Urinary bladder (tissue), 3 donors: ENCODE measurements at regions not wholly inside any gene's neighbourhood (a gene's known extent, or its start where the extent isn't known, plus 50 kb on each side); places are given as distances from the start of the nearest gene placed in this dataset.

Experiments
- DNase-seq: peaks from one replicate; pipeline ENCODE4 v3.0.0-alpha.2; 2015; ENCODE audit errors: extremely low spot score
- H3K27ac ChIP-seq: one replicate; pipeline ENCODE4 v1.5.1; 2013; ENCODE audit warnings: low read depth, mild to moderate bottlenecking, moderate library complexity
- H3K36me3 ChIP-seq: one replicate; pipeline ENCODE4 v1.6.1; 2013; ENCODE audit warnings: mild to moderate bottlenecking, moderate library complexity; ENCODE audit not compliant: insufficient read depth
- H3K4me1 ChIP-seq: one replicate; pipeline ENCODE4 v1.6.1; 2013; ENCODE audit warnings: mild to moderate bottlenecking, moderate library complexity; ENCODE audit not compliant: insufficient read depth
- H3K4me3 ChIP-seq: one replicate; pipeline ENCODE4 v1.5.1; 2013; ENCODE audit warnings: low read depth, low read length
- WGBS: extraction: QIAGEN DNeasy Blood & Tissue Kit; methylation state at CpG from one replicate; pipeline ENCODE4 v1.1.7; 2013; 5-methylcytosine and 5-hydroxymethylcytosine counted together
- donor health status: healthy with polysubstance abuse.
- donor health status: healthy.

DNA sequence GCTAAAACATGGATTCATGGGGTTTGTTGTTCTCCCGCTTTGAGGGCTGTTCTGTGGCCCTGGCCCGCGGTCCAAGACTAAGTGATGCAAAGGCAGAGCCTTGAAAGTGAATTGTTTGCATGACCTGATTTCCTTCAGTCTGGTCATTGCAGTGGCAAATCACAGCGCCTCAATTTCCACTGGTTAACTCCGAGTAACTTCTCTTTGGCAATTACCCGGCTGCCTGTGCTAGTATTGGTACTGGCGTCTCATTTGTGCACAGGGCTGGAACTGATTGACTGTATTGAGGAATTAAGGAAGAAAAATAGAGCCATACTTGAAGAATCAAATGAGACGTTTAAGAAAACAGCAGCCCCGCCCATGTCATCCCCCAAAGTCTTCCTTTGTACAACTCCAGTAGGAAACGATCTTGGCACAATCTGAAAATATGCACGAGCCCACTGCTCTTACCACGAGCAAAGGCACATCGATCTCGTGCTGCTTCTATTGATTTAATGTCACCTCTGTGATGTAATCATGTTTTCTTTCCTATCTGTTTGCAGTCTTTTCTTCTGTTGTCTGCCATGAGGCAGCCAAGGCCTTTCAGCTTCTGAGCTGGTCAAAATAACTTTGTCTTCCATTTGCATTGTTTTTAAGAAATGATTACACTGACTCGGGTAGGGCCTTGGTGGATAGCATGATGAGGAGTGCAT lies 60.6 kb upstream of the SHH start:
- WGBS = 76% methylated on average over 15 of the region's 15 CpGs
- H3K36me3 ChIP-seq = no peaks in the 10 kb centered on the region
- H3K4me3 ChIP-seq = no peak overlapping the region
- no peak for DNase-seq
- no peak overlapping the region for H3K27ac ChIP-seq
- no peaks in the 10 kb centered on the region for H3K4me1 ChIP-seq

DNA sequence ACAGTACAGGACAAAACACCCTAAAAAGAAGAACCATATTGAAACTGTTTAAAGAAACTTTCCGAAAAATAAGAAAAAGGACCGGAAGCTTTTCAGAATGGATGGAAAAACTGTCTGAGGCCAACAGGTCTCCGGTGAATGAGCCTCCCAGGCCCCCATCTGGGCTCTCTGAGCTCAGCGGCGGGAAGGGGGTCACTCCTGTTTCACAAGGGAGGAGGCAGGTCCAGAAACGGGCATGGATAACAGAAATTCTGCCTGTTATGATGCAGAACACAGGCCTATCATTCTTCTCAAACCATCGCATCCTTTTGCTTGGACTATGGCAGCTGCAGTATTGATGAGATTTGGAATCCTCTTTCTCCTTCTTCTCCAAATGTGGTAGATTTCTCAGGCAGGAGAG lies 58.9 kb upstream of the SHH start:
- H3K36me3 ChIP-seq = no peaks in the 10 kb centered on the region
- no peaks in the 10 kb centered on the region for H3K4me1 ChIP-seq
- DNase-seq = no peak
- no peak overlapping the region for H3K27ac ChIP-seq
- 88% methylated on average over 7 of the region's 7 CpGs for WGBS
- no peak overlapping the region for H3K4me3 ChIP-seq

DNA sequence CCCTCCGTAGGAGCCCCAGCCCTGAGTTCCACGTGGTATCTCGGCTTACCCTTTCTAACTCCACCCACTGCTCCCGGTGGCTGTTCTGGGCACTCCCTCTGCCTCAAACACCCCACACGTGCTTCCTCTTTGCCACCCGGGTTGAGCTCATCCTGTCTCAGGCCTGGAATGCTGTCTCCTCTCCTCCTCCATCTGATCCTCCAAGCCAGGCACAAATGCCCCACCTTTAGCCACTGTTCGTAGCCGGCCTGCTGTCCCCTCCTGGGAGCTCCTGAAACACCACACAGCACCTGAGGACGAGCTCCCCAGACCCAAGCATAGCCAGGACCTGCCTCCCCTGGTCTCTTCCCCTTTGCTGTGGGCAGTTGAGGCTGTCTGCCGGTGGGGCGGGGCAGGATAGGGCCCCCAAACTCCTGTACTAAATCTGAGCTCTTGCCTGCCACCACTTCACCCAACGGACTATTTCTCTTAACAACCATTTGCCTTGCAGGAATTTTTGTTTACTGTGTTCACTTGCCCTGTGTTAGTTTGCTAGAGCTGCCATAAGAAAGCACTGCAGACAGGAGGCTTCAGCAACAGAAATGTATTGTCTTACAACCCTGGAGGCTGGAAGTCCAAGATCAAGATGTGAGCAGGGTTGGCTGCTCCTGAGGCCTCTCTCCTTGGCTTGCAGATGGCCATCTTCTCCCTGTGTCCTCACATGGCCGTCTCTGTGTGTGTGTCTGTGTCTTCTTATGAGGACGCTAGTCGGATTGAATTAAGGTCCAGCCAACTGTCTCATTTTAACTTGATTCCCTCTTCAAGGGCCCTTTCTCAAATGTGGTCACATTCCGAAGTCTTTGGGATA lies 58.3 kb upstream of the SHH start:
- 65% methylated on average over 16 of the region's 16 CpGs for WGBS
- no peak overlapping the region for H3K4me3 ChIP-seq
- DNase-seq = no peak
- H3K27ac ChIP-seq = no peak overlapping the region
- no peaks in the 10 kb centered on the region for H3K4me1 ChIP-seq
- H3K36me3 ChIP-seq = no peaks in the 10 kb centered on the region

DNA sequence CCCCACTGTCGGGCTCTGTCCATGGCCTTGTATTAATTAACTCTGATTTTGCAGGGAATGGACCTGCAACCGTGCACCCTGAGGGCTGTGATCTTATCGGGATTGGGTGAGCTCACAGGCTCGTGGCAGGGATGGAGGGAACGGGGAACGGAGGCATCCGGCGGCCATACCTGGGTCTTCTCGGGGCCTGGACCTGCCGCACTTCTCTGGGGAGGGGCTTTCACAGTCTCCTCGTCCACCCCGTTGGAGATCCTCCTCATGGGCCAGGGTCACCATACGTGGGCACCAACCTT lies 57.5 kb upstream of the SHH start:
- 88% methylated on average over 13 of the region's 13 CpGs for WGBS
- DNase-seq = no peak
- Histone ChIP-seq H3K4me1 (no peaks in the 10 kb centered on the region), H3K4me3 (no peak overlapping the region), H3K36me3 (no peaks in the 10 kb centered on the region), H3K27ac (no peak overlapping the region)

DNA sequence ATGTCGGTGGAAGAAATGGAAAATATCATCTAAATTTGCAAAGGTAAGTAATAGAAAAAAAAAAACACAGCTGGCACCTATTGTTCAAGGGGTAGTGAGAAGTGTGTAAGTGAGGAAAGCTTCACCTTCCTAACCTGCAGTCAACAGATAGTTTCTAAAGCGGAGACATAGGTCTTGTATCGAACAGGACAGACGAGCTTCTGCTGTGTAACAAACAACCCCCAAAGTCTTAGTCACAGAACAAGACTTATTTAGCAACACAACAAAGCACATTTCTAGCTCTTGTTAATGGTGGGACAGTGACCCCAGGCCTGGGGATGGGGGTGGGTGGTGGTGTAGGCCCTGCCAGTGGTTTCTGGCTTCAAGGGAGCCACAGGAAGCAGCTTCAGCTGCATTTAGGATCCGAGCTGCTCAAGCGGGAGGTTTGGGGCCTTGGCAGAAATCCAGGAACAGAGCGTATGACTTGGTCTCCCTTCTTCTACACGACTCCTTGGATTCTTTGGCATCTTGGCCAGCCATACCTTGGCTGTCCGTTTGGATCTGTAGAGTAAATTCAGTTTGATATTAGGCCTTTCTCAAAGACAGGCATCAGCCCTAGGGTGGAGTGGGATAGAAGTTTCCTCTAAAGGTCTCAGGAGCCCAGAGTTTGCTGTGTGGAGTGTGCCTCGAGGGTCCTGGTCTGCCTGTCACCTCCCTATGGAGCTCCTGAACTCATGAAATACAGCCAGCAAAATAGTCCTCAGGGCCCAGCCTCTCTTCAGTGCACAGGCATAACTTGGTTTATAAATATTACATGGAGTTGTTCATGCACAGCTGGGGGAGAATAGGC lies 56.9 kb upstream of the SHH start:
- Histone ChIP-seq H3K4me1 (no peaks in the 10 kb centered on the region), H3K27ac (no peak overlapping the region), H3K4me3 (no peak overlapping the region), H3K36me3 (no peaks in the 10 kb centered on the region)
- 84% methylated on average over 10 of the region's 10 CpGs for WGBS
- DNase-seq = no peak

DNA sequence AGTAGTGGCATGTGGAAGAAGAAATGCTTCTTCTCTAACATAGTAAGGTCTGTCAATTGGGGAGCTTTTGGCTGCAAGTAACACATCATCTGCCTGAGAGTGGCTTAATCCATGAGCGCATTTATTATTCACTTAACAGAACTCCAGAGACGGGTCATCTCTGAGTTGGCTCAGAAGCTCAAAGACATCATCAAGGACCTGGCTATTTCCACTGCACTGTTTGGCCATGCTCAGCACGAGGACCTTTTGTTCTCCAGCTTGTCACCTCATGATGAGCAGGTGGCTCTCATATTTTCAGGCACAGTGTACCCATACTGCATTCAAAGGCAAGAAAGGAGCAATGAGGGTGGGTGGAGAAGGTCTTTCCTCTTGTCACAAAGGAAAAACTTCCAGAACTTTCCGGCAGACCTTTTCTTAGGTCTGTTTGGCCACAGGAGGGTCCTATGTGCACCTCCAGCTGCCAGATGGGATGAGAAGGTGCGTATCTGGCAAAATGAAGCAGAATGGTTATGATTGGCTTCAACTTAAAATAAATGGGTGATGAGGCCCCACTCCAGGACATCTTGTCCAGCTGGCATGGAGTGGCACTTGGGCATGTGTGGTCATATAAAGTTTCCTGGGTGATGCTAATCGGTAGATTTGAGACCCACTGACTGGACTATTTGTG lies 55.6 kb upstream of the SHH start:
- WGBS = 78% methylated on average over 6 of the region's 6 CpGs
- Histone ChIP-seq H3K4me3 (no peak overlapping the region), H3K36me3 (no peaks in the 10 kb centered on the region), H3K27ac (no peak overlapping the region), H3K4me1 (no peaks in the 10 kb centered on the region)
- no peak for DNase-seq

DNA sequence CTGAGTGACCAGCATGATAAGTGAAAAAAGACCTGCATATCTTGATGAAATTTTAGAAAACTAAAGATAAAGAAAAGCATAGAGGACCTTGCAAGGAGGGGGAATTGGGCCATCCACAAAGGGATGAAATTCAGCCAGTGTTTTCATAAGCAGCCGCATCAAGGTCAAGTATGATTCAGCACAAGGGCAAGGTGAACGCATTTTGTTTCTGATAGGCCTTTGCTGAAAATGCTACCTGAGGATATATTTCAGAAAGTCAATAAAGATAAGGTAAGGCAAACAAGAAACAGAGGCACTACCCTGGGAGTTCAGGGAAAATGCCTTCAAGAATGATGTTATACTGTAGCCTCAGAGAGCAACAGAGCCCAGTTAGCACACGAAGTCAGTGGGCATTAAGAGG lies 55.0 kb upstream of the SHH start:
- DNase-seq = no peak
- Histone ChIP-seq H3K36me3 (no peaks in the 10 kb centered on the region), H3K4me3 (no peak overlapping the region), H3K27ac (no peak overlapping the region), H3K4me1 (no peaks in the 10 kb centered on the region)
- WGBS = 50% methylated on average over 3 of the region's 3 CpGs

DNA sequence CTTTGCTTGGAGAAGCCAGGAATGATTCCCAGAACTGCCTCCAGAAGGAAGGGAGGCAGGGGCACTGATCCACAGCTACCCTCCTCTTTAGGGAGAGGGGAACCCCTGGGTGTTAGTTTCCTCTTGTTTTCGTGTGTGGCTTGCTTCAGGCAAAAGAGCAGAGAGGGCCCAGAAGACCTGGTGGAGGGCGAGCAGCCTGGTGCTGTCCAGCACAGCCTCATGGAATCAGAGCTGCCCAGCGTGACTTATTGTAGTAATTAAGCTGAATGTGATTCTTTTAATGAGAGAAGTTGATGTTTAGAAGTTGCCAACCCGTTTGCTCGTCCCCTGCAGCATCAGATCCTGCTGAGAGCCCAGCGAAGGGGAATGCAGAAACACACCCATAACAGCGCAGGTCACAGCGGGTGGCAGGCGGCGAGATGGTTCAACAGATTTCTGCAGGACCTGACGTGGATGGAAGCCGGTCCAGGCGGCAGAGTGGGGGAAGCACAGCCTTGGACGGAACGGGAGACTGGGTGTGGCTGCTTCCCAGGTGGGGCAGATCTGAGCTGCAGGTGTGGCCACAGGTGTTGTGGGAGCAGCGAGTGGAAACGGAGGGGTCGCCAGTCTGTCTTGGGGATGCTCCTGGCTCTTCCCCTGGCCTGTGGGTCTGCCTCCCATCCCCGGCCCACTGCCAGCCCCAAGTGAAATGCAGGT lies 53.7 kb upstream of the SHH start:
- no peaks in the 10 kb centered on the region for H3K4me1 ChIP-seq
- DNase-seq = no peak
- H3K27ac ChIP-seq = no peak overlapping the region
- 55% methylated on average over 19 of the region's 19 CpGs for WGBS
- H3K4me3 ChIP-seq = no peak overlapping the region
- no peaks in the 10 kb centered on the region for H3K36me3 ChIP-seq

DNA sequence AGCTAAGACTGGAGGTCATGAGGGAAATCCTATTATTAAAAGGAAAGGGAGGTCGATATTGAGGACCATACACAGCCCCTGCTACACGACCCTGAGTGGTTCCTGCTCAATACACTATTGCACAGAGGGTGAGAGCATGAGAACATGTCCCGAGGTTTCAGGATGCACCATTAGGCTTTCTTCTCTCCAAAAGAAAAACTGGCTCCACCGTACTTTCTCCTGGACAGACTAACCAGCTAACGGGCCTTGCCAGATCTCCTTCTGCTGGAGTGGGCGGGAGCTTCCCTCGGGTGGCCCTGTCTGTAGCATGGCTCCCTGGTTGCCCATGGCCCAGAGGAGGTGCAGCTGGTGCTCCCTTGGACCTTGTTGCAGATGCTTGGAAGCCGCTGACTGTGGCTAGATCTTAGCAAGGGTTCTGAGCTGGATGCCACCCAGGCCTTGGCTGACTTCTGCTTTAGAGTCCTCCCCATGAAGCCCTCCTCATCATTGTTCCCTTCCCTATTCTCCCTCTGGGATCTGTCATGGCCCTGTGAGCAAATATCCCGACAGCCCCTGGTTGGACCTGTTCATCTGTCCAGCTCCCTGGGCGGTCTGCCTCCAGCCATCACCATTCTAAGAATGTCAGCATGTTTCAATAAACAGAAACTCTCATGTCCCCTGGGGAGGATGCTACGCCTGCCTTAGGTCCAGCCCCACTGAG lies 52.9 kb upstream of the SHH start:
- Histone ChIP-seq H3K4me3 (no peak overlapping the region), H3K4me1 (no peaks in the 10 kb centered on the region), H3K36me3 (no peaks in the 10 kb centered on the region), H3K27ac (no peak overlapping the region)
- 74% methylated on average over 11 of the region's 11 CpGs for WGBS
- DNase-seq = no peak

DNA sequence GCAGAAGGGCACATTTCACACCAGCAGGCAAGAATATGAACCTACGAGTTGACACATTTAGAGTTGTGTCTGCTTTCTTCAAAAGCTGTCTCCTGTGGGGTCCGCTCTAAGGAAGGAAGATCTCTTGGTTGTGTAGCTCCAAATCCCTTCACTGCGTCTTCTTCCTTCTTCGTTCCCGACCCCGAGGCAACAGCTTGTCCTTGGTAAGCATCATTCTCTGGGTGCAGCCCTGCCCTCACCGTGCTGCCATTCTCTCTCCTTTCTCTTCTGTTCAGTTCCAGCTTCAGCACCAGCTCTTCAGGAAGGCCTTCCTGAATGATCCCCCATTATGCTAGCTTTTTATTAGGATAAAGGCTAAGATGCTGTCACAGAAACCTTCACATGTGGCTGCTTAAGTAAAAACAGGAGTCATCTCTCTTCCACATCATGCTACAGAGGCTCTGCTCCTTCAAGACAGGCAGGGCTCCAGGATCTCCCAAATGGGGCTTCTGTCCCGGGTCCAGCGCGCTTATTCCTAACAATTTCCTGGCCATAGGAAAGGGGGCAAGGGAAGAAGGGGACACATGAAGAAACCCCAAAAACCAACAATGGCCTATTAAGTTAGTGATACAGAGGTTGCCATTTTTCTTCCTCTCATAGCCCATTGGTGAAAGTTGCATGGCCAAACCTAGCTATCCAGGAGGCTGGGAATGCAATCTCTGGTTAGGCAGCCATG lies 52.2 kb upstream of the SHH start:
- Histone ChIP-seq H3K27ac (no peak overlapping the region), H3K36me3 (no peaks in the 10 kb centered on the region), H3K4me1 (no peaks in the 10 kb centered on the region), H3K4me3 (no peak overlapping the region)
- 84% methylated on average over 10 of the region's 10 CpGs for WGBS
- no peak for DNase-seq

DNA sequence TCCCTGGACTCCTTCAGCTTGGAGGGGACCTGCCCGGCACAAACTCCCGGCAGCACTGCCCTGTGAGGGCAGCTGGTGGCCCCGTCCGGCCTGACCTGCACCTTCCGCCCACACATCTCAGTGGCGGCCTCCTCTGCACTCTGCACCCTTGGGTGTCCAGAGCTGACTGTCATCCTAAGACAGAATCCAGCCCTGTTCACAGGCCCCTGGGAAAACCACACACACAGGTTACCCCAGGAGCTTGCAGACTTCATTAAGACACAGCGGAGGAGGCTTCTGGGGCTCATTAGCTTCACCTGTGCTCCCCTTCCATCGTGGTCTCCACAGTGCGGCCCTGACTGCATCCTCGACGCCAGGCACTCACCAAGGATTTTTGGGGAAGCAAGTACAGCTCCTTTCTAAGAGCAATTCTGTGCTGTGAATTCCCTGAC lies 51.5 kb upstream of the SHH start:
- 89% methylated on average over 11 of the region's 11 CpGs for WGBS
- Histone ChIP-seq H3K4me1 (no peaks in the 10 kb centered on the region), H3K27ac (no peak overlapping the region), H3K36me3 (no peaks in the 10 kb centered on the region), H3K4me3 (no peak overlapping the region)
- no peak for DNase-seq

DNA sequence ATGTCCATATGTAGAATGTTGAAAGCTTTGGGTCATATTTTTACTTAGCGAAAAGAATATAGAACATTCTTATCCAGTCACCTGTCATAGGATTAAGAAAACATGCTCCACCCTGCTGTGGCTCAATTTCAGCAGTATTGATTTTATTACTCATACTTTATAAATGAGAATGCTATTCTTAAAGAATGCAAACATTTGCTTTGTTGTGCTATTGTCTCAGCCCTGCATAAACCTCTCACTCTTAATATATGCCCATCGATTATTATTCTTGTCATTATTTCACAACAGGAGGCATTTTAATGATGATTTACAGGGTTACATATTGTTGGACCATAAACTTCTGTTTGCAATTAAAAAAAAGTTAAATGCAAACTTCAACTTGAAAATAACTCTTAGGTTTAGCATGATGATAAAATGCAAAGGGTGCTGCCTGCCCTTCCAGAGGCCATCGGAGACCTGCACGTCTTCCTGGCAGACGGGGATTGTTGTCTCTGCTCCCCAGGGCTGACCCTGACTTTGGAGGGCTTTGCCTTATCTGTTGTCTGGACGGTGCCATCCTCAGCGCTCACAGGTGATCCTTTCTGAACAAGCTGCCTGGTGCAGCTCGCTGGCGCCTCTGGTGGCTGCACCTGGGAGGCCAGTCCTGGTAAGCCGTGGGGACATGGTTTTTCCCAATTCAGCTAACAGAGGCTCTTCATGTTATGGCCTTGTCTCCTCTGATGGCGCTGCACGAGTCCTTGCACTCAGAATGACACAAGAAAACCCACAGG lies 50.0 kb upstream of the SHH start:
- no peaks in the 10 kb centered on the region for H3K4me1 ChIP-seq
- 70% methylated on average over 12 of the region's 12 CpGs for WGBS
- no peak for DNase-seq
- H3K4me3 ChIP-seq = no peak overlapping the region
- H3K36me3 ChIP-seq = no peaks in the 10 kb centered on the region
- no peak overlapping the region for H3K27ac ChIP-seq
